ENCODE measurements at regions not wholly inside any gene's neighbourhood (a gene's known extent, or its start where the extent isn't known, plus 50 kb on each side); places are given as distances from the start of the nearest gene placed in this dataset.

DNA sequence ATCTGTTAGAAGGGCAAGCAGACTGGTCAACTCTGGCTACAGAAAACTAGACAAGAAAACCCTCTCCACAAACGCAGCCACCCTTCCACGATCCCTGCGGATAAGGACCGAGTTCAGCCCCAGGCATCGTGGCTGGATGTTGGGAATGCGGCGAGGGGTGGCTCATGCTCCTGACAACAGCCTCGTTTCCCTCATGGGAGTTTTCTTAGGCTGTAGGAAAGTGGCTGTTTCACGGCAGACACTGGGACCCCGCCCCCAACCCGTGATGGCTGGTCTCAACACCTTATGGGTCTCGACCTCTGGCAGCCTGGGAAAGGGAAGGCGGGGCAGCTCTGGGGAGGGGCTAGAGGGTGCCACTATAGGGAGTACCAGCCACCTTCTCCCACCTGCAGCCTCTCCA lies 123.3 kb downstream of the RFLNA start:
- Histone ChIP-seq H4K20me1 (ENCODE audit: insufficient read depth, low read length) (no peaks in the 10 kb centered on the region), H3K36me3 (ENCODE audit: insufficient read depth, low read length) (peaks cover 5% of the 10 kb centered on the region; the same call in 1 of the 2 replicates), H3K9me2 (ENCODE audit: low read depth, low read length) (no peaks in the 10 kb centered on the region), H2AFZ (ENCODE audit: low read length) (no peak overlapping the region), H3K4me1 (ENCODE audit: insufficient read depth, low read length, severe bottlenecking) (no peaks in the 10 kb centered on the region), H3K27ac (ENCODE audit: low read depth, low read length, poor library complexity, severe bottlenecking) (no peak overlapping the region), H3K79me2 (ENCODE audit: insufficient read depth, low read length) (no peaks in the 10 kb centered on the region), H3K4me2 (ENCODE audit: low read length) (no peak overlapping the region), H3K9ac (ENCODE audit: low read length) (no peak overlapping the region), H3K9me3 (ENCODE audit: low read length) (no peaks in the 10 kb centered on the region), H3K27me3 (ENCODE audit: insufficient read depth, low read length) (no peaks in the 10 kb centered on the region), H3K4me3 (ENCODE audit: low read depth, low read length, poor library complexity, severe bottlenecking) (no peak overlapping the region), H3F3A (ENCODE audit: insufficient read depth, low read length) (no peaks in the 10 kb centered on the region)
- TF ChIP-seq EZH2 (IDR thresholded peaks at IDR 0.05; ENCODE audit: borderline replicate concordance, low read length) = no peak
- no peak for TF ChIP-seq CTCF (IDR thresholded peaks at IDR 0.05; ENCODE audit: low read length)

- Histone ChIP-seq H3F3A (ENCODE audit: insufficient read depth, low read length) (no peaks in the 10 kb centered on the region), H3K9me3 (ENCODE audit: low read length) (no peaks in the 10 kb centered on the region), H3K27ac (ENCODE audit: low read depth, low read length, poor library complexity, severe bottlenecking) (no peak overlapping the region), H2AFZ (ENCODE audit: low read length) (no peak overlapping the region), H3K36me3 (ENCODE audit: insufficient read depth, low read length) (peaks cover 5% of the 10 kb centered on the region; the same call in 1 of the 2 replicates), H3K4me1 (ENCODE audit: insufficient read depth, low read length, severe bottlenecking) (no peaks in the 10 kb centered on the region), H3K4me2 (ENCODE audit: low read length) (no peak overlapping the region), H3K9ac (ENCODE audit: low read length) (no peak overlapping the region), H3K27me3 (ENCODE audit: insufficient read depth, low read length) (no peaks in the 10 kb centered on the region), H3K9me2 (ENCODE audit: low read depth, low read length) (no peaks in the 10 kb centered on the region), H3K4me3 (ENCODE audit: low read depth, low read length, poor library complexity, severe bottlenecking) (no peak overlapping the region), H4K20me1 (ENCODE audit: insufficient read depth, low read length) (no peaks in the 10 kb centered on the region), H3K79me2 (ENCODE audit: insufficient read depth, low read length) (no peaks in the 10 kb centered on the region)
- TF ChIP-seq CTCF (IDR thresholded peaks at IDR 0.05; ENCODE audit: low read length) = no peak
- no peak for TF ChIP-seq EZH2 (IDR thresholded peaks at IDR 0.05; ENCODE audit: borderline replicate concordance, low read length)
These were observed 121.9 kb downstream of the RFLNA start for GRCh38 chr12:124416516-124417395.

GRCh38 chr12:124415064-124415463 lies 120.2 kb downstream of the RFLNA start:
- Histone ChIP-seq H3K79me2 (ENCODE audit: insufficient read depth, low read length) (no peaks in the 10 kb centered on the region), H3K4me3 (ENCODE audit: low read depth, low read length, poor library complexity, severe bottlenecking) (no peak overlapping the region), H3K36me3 (ENCODE audit: insufficient read depth, low read length) (peaks cover 5% of the 10 kb centered on the region; the same call in 1 of the 2 replicates), H3K9me2 (ENCODE audit: low read depth, low read length) (no peaks in the 10 kb centered on the region), H3K9me3 (ENCODE audit: low read length) (no peaks in the 10 kb centered on the region), H3K4me2 (ENCODE audit: low read length) (no peak overlapping the region), H4K20me1 (ENCODE audit: insufficient read depth, low read length) (no peaks in the 10 kb centered on the region), H3K9ac (ENCODE audit: low read length) (no peak overlapping the region), H3K4me1 (ENCODE audit: insufficient read depth, low read length, severe bottlenecking) (no peaks in the 10 kb centered on the region), H3K27me3 (ENCODE audit: insufficient read depth, low read length) (no peaks in the 10 kb centered on the region), H2AFZ (ENCODE audit: low read length) (no peak overlapping the region), H3K27ac (ENCODE audit: low read depth, low read length, poor library complexity, severe bottlenecking) (no peak overlapping the region), H3F3A (ENCODE audit: insufficient read depth, low read length) (no peaks in the 10 kb centered on the region)
- no peak for TF ChIP-seq CTCF (IDR thresholded peaks at IDR 0.05; ENCODE audit: low read length)
- no peak for TF ChIP-seq EZH2 (IDR thresholded peaks at IDR 0.05; ENCODE audit: borderline replicate concordance, low read length)
